ENCODE measurements at regions not wholly inside any gene's neighbourhood (a gene's known extent, or its start where the extent isn't known, plus 50 kb on each side); places are given as distances from the start of the nearest gene placed in this dataset.

DNA sequence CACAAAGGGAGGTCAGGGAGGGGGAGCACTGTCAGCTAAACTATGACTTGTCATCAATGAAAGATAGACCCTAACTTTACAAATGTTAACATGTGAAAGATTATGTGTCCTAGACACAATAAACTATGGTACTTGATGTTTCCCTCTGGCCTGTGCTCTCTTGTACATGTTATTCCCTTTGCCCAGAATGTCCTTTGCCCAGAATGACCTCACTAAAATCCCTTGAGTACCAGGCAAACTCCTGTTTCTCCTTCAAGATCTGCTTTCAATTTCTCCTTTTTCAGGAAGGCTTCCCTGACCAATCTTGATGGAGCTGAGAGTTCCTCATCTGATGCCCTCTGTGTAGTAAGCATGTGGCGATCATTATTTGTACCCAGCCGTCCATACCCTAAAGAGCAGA lies 143.1 kb downstream of the ZNF365 start:
- intact Hi-C loops (cut with micrococcal nuclease; ENCODE audit: unreplicated experiment), result no loop called here

DNA sequence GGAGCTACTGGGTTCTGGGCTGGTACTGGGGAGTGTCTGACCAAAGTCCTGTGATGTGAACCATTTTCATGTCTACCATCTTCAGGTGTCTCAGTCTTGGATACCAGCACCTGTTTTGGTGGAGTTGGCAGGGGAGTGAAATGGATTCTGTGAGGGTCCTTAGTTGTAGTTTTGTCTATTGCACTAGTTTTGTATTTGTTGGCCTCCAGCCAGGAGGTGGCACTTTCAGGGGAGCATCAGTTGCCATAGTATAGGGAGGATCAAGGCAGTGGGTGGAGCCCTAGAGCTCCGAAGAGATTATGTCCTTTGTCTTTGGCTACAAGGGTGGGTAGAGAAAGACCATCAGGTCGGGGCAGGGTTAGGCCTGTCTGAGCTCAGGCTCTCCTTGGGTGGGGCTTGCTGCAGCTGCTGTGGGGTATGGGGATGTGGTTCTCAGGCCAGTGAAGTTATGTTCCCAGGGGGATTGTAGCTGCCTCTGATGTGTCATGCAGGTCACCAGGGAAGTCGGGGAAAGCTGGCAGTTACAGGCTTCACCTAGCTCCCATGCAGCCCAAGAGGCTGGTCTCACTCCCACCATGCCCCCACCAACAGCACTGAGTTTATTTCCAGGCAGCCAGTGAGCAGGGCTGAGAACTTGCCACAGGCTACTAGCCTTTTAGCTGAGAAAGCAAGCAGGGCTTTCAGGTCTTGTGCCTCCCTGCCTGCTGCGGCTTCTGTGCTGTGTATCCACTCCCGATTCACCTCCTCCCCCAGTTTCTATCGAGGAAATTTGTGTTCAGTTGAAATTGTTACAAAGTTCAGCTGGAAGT lies 153.1 kb downstream of the ZNF365 start:
- Mint-ChIP-seq H3K4me1 (ENCODE audit: low read depth, unreplicated experiment) (peaks cover 19% of the 10 kb centered on the region), H3K36me3 (ENCODE audit: insufficient read depth, unreplicated experiment) (no peaks in the 10 kb centered on the region), H3K4me3 (ENCODE audit: low read depth, unreplicated experiment) (no peak overlapping the region), H3K27ac (ENCODE audit: unreplicated experiment) (peak overlapping the region; percentile 81), H3K27me3 (ENCODE audit: unreplicated experiment) (no peaks in the 10 kb centered on the region), H3K9me3 (ENCODE audit: low read depth, unreplicated experiment) (peaks cover 6% of the 10 kb centered on the region)
- TF ChIP-seq, protein P1, sequence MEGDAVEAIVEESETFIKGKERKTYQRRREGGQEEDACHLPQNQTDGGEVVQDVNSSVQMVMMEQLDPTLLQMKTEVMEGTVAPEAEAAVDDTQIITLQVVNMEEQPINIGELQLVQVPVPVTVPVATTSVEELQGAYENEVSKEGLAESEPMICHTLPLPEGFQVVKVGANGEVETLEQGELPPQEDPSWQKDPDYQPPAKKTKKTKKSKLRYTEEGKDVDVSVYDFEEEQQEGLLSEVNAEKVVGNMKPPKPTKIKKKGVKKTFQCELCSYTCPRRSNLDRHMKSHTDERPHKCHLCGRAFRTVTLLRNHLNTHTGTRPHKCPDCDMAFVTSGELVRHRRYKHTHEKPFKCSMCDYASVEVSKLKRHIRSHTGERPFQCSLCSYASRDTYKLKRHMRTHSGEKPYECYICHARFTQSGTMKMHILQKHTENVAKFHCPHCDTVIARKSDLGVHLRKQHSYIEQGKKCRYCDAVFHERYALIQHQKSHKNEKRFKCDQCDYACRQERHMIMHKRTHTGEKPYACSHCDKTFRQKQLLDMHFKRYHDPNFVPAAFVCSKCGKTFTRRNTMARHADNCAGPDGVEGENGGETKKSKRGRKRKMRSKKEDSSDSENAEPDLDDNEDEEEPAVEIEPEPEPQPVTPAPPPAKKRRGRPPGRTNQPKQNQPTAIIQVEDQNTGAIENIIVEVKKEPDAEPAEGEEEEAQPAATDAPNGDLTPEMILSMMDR (IDR thresholded peaks at IDR 0.05; ENCODE audit: unreplicated experiment), result no peak
- intact Hi-C loops (cut with micrococcal nuclease; ENCODE audit: unreplicated experiment), result no loop called here
- DNase-seq, result no peak
- CTCF ChIA-PET, result interaction anchor here (1.1 kb wide), 1 partner anchor 28 kb away, joined by 3 read pairs; no protein-coding TSS in a partner anchor
- BruUV-seq (replicated peaks), result no TSS peak

More for the DNA sequence above, 143.1 kb downstream of the ZNF365 start:
- H3K9me3 Mint-ChIP-seq (ENCODE audit: low read depth, unreplicated experiment), result peaks cover 3% of the 10 kb centered on the region
- TF ChIP-seq, protein P1 (IDR thresholded peaks at IDR 0.05; ENCODE audit: unreplicated experiment), result no peak
- BruUV-seq (replicated peaks), result no TSS peak
- H3K4me3 Mint-ChIP-seq (ENCODE audit: low read depth, unreplicated experiment), result no peak overlapping the region
- CTCF ChIA-PET, result no interaction called here
- no peaks in the 10 kb centered on the region for H3K27me3 Mint-ChIP-seq (ENCODE audit: unreplicated experiment)
- no peak for DNase-seq
- peaks cover 33% of the 10 kb centered on the region for H3K4me1 Mint-ChIP-seq (ENCODE audit: low read depth, unreplicated experiment)
- H3K27ac Mint-ChIP-seq (ENCODE audit: unreplicated experiment), result no peak overlapping the region
- H3K36me3 Mint-ChIP-seq (ENCODE audit: insufficient read depth, unreplicated experiment), result no peaks in the 10 kb centered on the region

DNA sequence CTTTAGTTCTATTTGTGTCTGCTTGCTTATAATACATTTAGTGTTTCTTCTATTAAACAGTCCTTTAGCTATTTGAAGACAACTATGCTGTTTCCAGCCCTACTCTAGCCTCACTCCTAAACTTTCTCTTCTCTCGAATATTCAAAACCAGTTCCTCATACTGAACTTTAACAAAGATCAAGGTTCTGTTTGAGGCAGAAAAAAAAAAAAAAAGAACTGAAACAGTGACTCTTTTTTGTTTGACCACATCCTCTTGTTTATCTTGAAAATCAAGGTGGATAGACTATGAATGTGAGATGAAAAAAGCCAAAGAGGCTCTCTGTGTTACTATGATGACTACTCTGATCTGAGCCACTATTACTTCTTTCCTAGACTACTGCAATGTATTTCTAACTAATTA lies 154.3 kb downstream of the ZNF365 start:
- no TSS peak for BruUV-seq (replicated peaks)
- H3K4me3 Mint-ChIP-seq (ENCODE audit: low read depth, unreplicated experiment), result no peak overlapping the region
- H3K4me1 Mint-ChIP-seq (ENCODE audit: low read depth, unreplicated experiment), result peaks cover 19% of the 10 kb centered on the region
- H3K9me3 Mint-ChIP-seq (ENCODE audit: low read depth, unreplicated experiment), result peaks cover 6% of the 10 kb centered on the region
- TF ChIP-seq, protein P1 (IDR thresholded peaks at IDR 0.05; ENCODE audit: unreplicated experiment), result no peak
- no peaks in the 10 kb centered on the region for H3K27me3 Mint-ChIP-seq (ENCODE audit: unreplicated experiment)
- H3K27ac Mint-ChIP-seq (ENCODE audit: unreplicated experiment), result peak overlapping the region; percentile 81
- intact Hi-C loops (cut with micrococcal nuclease; ENCODE audit: unreplicated experiment), result no loop called here
- CTCF ChIA-PET, result interaction anchor here (0.6 to 0.9 kb wide), 6 partner anchors 37 to 1025 kb away, joined by 3 to 5 read pairs (median 4); no protein-coding TSS in a partner anchor
- H3K36me3 Mint-ChIP-seq (ENCODE audit: insufficient read depth, unreplicated experiment), result no peaks in the 10 kb centered on the region
- DNase-seq, result no peak

DNA sequence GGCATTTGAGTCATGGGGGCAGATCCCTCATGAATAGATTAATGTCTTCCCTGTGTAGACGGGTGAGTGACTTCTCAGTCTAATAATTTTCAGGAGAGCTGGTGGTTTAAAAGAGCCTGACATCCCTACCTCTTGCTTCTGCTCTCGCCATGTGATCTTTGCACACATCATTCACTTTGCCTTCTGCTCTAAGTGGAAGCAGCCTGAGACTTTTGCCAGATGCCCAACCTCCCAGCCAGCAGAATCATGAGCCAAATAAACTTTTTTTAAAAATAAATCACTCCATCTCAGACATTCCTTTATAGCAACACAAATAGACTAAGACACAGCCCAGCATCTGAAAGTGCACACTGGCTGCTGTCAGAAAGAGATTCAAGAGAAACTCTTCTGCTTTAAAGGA lies 155.2 kb downstream of the ZNF365 start:
- Mint-ChIP-seq H3K27me3 (ENCODE audit: unreplicated experiment) (no peaks in the 10 kb centered on the region), H3K36me3 (ENCODE audit: insufficient read depth, unreplicated experiment) (no peaks in the 10 kb centered on the region), H3K27ac (ENCODE audit: unreplicated experiment) (no peak overlapping the region), H3K9me3 (ENCODE audit: low read depth, unreplicated experiment) (peaks cover 6% of the 10 kb centered on the region), H3K4me3 (ENCODE audit: low read depth, unreplicated experiment) (no peak overlapping the region), H3K4me1 (ENCODE audit: low read depth, unreplicated experiment) (peaks cover 19% of the 10 kb centered on the region)
- BruUV-seq (replicated peaks), result no TSS peak
- CTCF ChIA-PET, result no interaction called here
- no peak for DNase-seq
- intact Hi-C loops (cut with micrococcal nuclease; ENCODE audit: unreplicated experiment), result no loop called here
- TF ChIP-seq, protein P1 (IDR thresholded peaks at IDR 0.05; ENCODE audit: unreplicated experiment), result no peak

Measured in Calu3 (cell line).